SK-N-SH treated with all-trans-retinoic acid at 6 μM for 48 hours (cell line): ENCODE measurements at regions not wholly inside any gene's neighbourhood (a gene's known extent, or its start where the extent isn't known, plus 50 kb on each side); places are given as distances from the start of the nearest gene placed in this dataset.

ENCODE experiments used
- ARNTL ChIP-seq: fragments of 450-650 bp; formaldehyde crosslinking; IDR thresholded peaks from 2 replicates; pipeline ENCODE4 v1.5.0; 2020; ENCODE audit warnings: low read depth, mild to moderate bottlenecking, moderate library complexity, borderline replicate concordance
- BACH2 ChIP-seq: fragments of 250-450 bp; sonication (Bioruptor Pico); IDR thresholded peaks from 2 replicates; pipeline ENCODE4 v1.9.0; 2021; ENCODE audit warnings: mild to moderate bottlenecking, borderline replicate concordance
- GLIS3 ChIP-seq: fragments of 250-450 bp; sonication (Bioruptor Pico); IDR thresholded peaks from 2 replicates; pipeline ENCODE4 v1.5.0; 2020; ENCODE audit warnings: mild to moderate bottlenecking, moderate library complexity
- ISL1 ChIP-seq: fragments of 250-450 bp; sonication (Bioruptor Pico); IDR thresholded peaks from 2 replicates; pipeline ENCODE4 v2.1.2; 2022; ENCODE audit warnings: mild to moderate bottlenecking, moderate library complexity
- OSR1 ChIP-seq: fragments of 250-450 bp; sonication (Bioruptor Pico); IDR thresholded peaks from 2 replicates; pipeline ENCODE4 v1.8.0; 2022; ENCODE audit warnings: moderate library complexity, mild to moderate bottlenecking, inconsistent platforms
- TCF4 ChIP-seq: fragments of 250-450 bp; sonication (Bioruptor Pico); IDR thresholded peaks from 2 replicates; pipeline ENCODE4 v1.8.0; 2021; ENCODE audit warnings: mild to moderate bottlenecking, moderate library complexity, borderline replicate concordance
- ZFP3 ChIP-seq: fragments of 250-450 bp; sonication (Bioruptor Pico); IDR thresholded peaks from 2 replicates; pipeline ENCODE4 v1.5.0; 2020; ENCODE audit warnings: mild to moderate bottlenecking, moderate library complexity
- ZFP30 ChIP-seq: fragments of 450-650 bp; formaldehyde crosslinking; IDR thresholded peaks from 2 replicates; pipeline ENCODE4 v1.5.0; 2022; ENCODE audit warnings: mild to moderate bottlenecking, moderate library complexity
- ZNF565 ChIP-seq: fragments of 450-650 bp; formaldehyde crosslinking; conservative IDR thresholded peaks from 2 replicates; pipeline ENCODE4 v1.5.0; 2020; ENCODE audit warnings: low read depth, mild to moderate bottlenecking, moderate library complexity
- ZNF8 ChIP-seq: fragments of 450-650 bp; formaldehyde crosslinking; IDR thresholded peaks from 2 replicates; pipeline ENCODE4 v1.5.0; 2020; ENCODE audit warnings: mild to moderate bottlenecking, moderate library complexity
- TF ChIP-seq, protein P1 (sequence below): fragments of 250-450 bp; sonication (Bioruptor Pico); IDR thresholded peaks from 2 replicates; pipeline ENCODE4 v1.8.0; 2020; ENCODE audit warnings: mild to moderate bottlenecking, moderate library complexity, borderline replicate concordance
- TF ChIP-seq, protein P2 (sequence below): fragments of 250-450 bp; sonication (Bioruptor Pico); IDR thresholded peaks from 2 replicates; pipeline ENCODE4 v1.5.0; 2020; ENCODE audit warnings: mild to moderate bottlenecking, moderate library complexity
- TF ChIP-seq, protein P3 (sequence below): fragments of 250-450 bp; sonication (Bioruptor Pico); IDR thresholded peaks from 2 replicates; pipeline ENCODE4 v1.8.0; 2021; ENCODE audit warnings: low read depth, mild to moderate bottlenecking, moderate library complexity, borderline replicate concordance

DNA sequence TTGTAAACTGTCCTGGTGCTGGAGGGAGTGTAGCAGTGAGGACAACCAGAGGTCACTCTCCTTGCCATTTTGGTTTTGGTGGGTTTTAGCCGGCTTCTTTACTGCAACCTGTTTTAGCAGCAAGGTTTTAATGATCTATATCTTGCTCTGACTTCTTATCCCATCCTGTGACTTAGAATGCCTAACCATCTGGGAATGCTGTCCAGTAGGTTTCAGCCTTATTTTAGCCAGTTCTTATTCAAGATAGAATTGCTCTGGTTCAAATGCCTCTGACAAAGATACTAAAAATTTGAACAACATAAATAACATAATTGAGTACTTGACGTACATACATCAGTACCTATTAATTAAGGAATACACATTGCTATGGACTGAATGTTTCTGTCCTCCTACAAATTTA is 93.3 kb upstream of the TOM1L1 start:
- TF ChIP-seq OSR1 (CRISPR knock-in tag) (no peak), TCF4 (CRISPR knock-in tag) (no peak), ARNTL (no peak), ZNF8 (CRISPR knock-in tag) (no peak), ZFP3 (no peak), BACH2 (CRISPR knock-in tag) (no peak), GLIS3 (CRISPR knock-in tag) (no peak), ISL1 (CRISPR knock-in tag) (no peak), ZFP30 (CRISPR knock-in tag) (no peak), ZNF565 (CRISPR knock-in tag) (no peak)
- TF ChIP-seq, protein P1, sequence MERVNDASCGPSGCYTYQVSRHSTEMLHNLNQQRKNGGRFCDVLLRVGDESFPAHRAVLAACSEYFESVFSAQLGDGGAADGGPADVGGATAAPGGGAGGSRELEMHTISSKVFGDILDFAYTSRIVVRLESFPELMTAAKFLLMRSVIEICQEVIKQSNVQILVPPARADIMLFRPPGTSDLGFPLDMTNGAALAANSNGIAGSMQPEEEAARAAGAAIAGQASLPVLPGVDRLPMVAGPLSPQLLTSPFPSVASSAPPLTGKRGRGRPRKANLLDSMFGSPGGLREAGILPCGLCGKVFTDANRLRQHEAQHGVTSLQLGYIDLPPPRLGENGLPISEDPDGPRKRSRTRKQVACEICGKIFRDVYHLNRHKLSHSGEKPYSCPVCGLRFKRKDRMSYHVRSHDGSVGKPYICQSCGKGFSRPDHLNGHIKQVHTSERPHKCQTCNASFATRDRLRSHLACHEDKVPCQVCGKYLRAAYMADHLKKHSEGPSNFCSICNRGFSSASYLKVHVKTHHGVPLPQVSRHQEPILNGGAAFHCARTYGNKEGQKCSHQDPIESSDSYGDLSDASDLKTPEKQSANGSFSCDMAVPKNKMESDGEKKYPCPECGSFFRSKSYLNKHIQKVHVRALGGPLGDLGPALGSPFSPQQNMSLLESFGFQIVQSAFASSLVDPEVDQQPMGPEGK (CRISPR knock-in tag) = no peak
- TF ChIP-seq, protein P2, sequence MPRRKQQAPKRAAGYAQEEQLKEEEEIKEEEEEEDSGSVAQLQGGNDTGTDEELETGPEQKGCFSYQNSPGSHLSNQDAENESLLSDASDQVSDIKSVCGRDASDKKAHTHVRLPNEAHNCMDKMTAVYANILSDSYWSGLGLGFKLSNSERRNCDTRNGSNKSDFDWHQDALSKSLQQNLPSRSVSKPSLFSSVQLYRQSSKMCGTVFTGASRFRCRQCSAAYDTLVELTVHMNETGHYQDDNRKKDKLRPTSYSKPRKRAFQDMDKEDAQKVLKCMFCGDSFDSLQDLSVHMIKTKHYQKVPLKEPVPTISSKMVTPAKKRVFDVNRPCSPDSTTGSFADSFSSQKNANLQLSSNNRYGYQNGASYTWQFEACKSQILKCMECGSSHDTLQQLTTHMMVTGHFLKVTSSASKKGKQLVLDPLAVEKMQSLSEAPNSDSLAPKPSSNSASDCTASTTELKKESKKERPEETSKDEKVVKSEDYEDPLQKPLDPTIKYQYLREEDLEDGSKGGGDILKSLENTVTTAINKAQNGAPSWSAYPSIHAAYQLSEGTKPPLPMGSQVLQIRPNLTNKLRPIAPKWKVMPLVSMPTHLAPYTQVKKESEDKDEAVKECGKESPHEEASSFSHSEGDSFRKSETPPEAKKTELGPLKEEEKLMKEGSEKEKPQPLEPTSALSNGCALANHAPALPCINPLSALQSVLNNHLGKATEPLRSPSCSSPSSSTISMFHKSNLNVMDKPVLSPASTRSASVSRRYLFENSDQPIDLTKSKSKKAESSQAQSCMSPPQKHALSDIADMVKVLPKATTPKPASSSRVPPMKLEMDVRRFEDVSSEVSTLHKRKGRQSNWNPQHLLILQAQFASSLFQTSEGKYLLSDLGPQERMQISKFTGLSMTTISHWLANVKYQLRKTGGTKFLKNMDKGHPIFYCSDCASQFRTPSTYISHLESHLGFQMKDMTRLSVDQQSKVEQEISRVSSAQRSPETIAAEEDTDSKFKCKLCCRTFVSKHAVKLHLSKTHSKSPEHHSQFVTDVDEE (CRISPR knock-in tag) = no peak
- TF ChIP-seq, protein P3, sequence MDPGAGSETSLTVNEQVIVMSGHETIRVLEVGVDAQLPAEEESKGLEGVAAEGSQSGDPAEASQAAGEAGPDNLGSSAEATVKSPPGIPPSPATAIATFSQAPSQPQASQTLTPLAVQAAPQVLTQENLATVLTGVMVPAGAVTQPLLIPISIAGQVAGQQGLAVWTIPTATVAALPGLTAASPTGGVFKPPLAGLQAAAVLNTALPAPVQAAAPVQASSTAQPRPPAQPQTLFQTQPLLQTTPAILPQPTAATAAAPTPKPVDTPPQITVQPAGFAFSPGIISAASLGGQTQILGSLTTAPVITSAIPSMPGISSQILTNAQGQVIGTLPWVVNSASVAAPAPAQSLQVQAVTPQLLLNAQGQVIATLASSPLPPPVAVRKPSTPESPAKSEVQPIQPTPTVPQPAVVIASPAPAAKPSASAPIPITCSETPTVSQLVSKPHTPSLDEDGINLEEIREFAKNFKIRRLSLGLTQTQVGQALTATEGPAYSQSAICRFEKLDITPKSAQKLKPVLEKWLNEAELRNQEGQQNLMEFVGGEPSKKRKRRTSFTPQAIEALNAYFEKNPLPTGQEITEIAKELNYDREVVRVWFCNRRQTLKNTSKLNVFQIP (CRISPR knock-in tag) = no peak
